Keratinocyte (primary cell): ENCODE measurements at regions not wholly inside any gene's neighbourhood (a gene's known extent, or its start where the extent isn't known, plus 50 kb on each side); places are given as distances from the start of the nearest gene placed in this dataset.

Source experiments
- EZH2 ChIP-seq: IDR thresholded peaks from one replicate; pipeline ENCODE4 v1.6.1; 2012; ENCODE audit warnings: inconsistent platforms, mild to moderate bottlenecking, low read length, moderate library complexity
- TF ChIP-seq, protein P1 (sequence below), 3 experiments: IDR thresholded peaks in 1 of 3; conservative IDR thresholded peaks in 1 of 3; optimal IDR thresholded peaks in 1 of 3; 2 replicates in 2 of 3; 3 replicates in 1 of 3; pipeline versions ENCODE3 to v1.5.1; 2011; ENCODE audit warnings: low read length in 3 of 3, mild to moderate bottlenecking in 3 of 3, moderate library complexity in 2 of 3, control low read depth in 1 of 3, inconsistent platforms in 1 of 3; ENCODE audit not compliant: insufficient read depth in 2 of 3; ENCODE audit errors: extremely low read depth in 1 of 3

DNA sequence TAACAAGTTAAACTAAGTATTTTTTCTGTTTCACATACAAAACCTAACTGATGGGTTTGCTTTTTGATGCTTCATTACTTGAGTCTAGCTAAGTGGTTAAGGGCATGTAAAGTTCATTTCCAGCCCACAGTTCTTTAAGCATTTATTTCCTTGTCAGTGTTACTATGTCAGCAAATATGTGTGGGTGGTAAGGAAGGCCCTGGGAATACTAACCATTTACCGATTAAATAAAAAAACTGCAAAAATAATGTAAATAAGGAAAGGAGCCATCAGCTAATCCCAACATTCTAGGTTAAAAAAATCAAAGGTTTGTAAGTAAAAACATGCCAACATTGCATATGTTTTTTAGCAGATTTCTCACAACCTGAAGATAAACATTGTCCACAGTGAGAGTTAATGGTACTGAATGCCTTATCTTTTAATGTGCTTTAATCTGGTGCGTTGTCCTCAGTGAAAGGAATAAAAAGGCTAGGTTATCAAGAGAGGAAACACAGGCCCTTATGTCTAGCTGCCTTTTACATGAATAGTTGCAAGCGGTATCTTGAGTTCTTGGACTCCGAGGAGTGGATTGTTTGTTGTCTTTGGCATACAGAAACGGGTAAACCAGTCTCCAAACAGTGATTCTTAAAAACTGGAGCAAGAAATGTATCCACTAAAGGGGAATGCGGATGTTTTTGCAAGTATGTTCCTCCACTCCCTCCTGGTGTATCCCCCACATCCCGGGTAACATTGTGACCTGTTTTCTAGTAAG, 949.6 kb upstream of the SLC10A2 start:
- TF ChIP-seq, protein P1, sequence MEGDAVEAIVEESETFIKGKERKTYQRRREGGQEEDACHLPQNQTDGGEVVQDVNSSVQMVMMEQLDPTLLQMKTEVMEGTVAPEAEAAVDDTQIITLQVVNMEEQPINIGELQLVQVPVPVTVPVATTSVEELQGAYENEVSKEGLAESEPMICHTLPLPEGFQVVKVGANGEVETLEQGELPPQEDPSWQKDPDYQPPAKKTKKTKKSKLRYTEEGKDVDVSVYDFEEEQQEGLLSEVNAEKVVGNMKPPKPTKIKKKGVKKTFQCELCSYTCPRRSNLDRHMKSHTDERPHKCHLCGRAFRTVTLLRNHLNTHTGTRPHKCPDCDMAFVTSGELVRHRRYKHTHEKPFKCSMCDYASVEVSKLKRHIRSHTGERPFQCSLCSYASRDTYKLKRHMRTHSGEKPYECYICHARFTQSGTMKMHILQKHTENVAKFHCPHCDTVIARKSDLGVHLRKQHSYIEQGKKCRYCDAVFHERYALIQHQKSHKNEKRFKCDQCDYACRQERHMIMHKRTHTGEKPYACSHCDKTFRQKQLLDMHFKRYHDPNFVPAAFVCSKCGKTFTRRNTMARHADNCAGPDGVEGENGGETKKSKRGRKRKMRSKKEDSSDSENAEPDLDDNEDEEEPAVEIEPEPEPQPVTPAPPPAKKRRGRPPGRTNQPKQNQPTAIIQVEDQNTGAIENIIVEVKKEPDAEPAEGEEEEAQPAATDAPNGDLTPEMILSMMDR (optimal IDR thresholded peaks at IDR 0.05 in 1 of 3, IDR thresholded peaks at IDR 0.05 in 1 of 3, conservative IDR thresholded peaks at IDR 0.05 in 1 of 3; ENCODE audit: extremely low read depth in 1 of 3, insufficient read depth in 2 of 3, low read length in 3 of 3): no peak
- no peak for TF ChIP-seq EZH2
